Tibial nerve (tissue), 4 donors: ENCODE measurements at regions not wholly inside any gene's neighbourhood (a gene's known extent, or its start where the extent isn't known, plus 50 kb on each side); places are given as distances from the start of the nearest gene placed in this dataset.

Experiments
- CTCF ChIP-seq, 5 experiments: fragments of 200-600 bp in 3 of 5; fragments of 450-650 bp in 2 of 5; sonication (generic) in 3 of 5; IDR thresholded peaks; one replicate each; pipeline ENCODE4 v1.5.1; 2016 to 2019; ENCODE audit warnings: antibody characterized with exemption in 5 of 5, mild to moderate bottlenecking in 3 of 5, moderate library complexity in 2 of 5
- EP300 ChIP-seq, 2 donors: sonication (generic); formaldehyde crosslinking; IDR thresholded peaks; one replicate each; pipeline ENCODE4 v1.6.1; 2017; ENCODE audit warnings: antibody characterized with exemption in 2 of 2, mild to moderate bottlenecking in 1 of 2

- TF ChIP-seq EP300 (IDR thresholded peaks at IDR 0.05) (no peak), CTCF (IDR thresholded peaks at IDR 0.05) (no peak)
Observed at GRCh38 chr18:10381516-10381915, 72.9 kb upstream of the APCDD1 start.
